DMS114 treated with DMSO at 0.1 percent for 48 hours (cell line): ENCODE measurements at regions not wholly inside any gene's neighbourhood (a gene's known extent, or its start where the extent isn't known, plus 50 kb on each side); places are given as distances from the start of the nearest gene placed in this dataset.

Experiments
- DNase-seq: peaks from one replicate; lab custom pipeline; 2025; ENCODE audit not compliant: unreplicated experiment; lab: John Stamatoyannopoulos, UW

GRCh38 chr11:134530636-134531326 lies 118.7 kb upstream of the B3GAT1 start:
- no peak for DNase-seq

GRCh38 chr11:134529212-134530096 lies 117.4 kb upstream of the B3GAT1 start:
- no peak for DNase-seq

- no peak for DNase-seq
These were observed 116.4 kb upstream of the B3GAT1 start for GRCh38 chr11:134528453-134528852.

- DNase-seq = no peak
These were observed 115.6 kb upstream of the B3GAT1 start for GRCh38 chr11:134527382-134528243.

- no peak for DNase-seq
These were observed 113.1 kb upstream of the B3GAT1 start for GRCh38 chr11:134524896-134525845.

GRCh38 chr11:134524201-134524600 lies 112.2 kb upstream of the B3GAT1 start:
- DNase-seq = no peak

- no peak for DNase-seq
These were observed 110.9 kb upstream of the B3GAT1 start for GRCh38 chr11:134522782-134523570.

GRCh38 chr11:134521452-134522289 lies 109.6 kb upstream of the B3GAT1 start:
- no peak for DNase-seq

GRCh38 chr11:134521001-134521400 lies 109.0 kb upstream of the B3GAT1 start:
- no peak for DNase-seq

GRCh38 chr11:134519788-134520187 lies 107.7 kb upstream of the B3GAT1 start:
- DNase-seq = no peak

- DNase-seq = no peak
These were observed 107.3 kb upstream of the B3GAT1 start for GRCh38 chr11:134519390-134519750.

- no peak for DNase-seq
These were observed 106.8 kb upstream of the B3GAT1 start for GRCh38 chr11:134518616-134519389.

GRCh38 chr11:134517621-134518293 lies 105.7 kb upstream of the B3GAT1 start:
- no peak for DNase-seq

GRCh38 chr11:134517115-134517514 lies 105.1 kb upstream of the B3GAT1 start:
- no peak for DNase-seq

- DNase-seq = no peak
These were observed 104.5 kb upstream of the B3GAT1 start for GRCh38 chr11:134516529-134516928.

- no peak for DNase-seq
These were observed 103.3 kb upstream of the B3GAT1 start for GRCh38 chr11:134515081-134515960.
